ENCODE measurements at regions not wholly inside any gene's neighbourhood (a gene's known extent, or its start where the extent isn't known, plus 50 kb on each side); places are given as distances from the start of the nearest gene placed in this dataset.

- TF ChIP-seq EZH2phosphoT487 (IDR thresholded peaks at IDR 0.05; ENCODE audit: insufficient read depth, low read depth) (no peak), EZH2 (IDR thresholded peaks at IDR 0.05; ENCODE audit: insufficient read depth, poor library complexity, severe bottlenecking) (no peak)
These were observed 112.0 kb upstream of the OXGR1 start for GRCh38 chr13:97106323-97106722.

Data from GM23248 (cell line).